ENCODE measurements at regions not wholly inside any gene's neighbourhood (a gene's known extent, or its start where the extent isn't known, plus 50 kb on each side); places are given as distances from the start of the nearest gene placed in this dataset.

GRCh38 chr4:159433337-159433736, 330.5 kb downstream of the RAPGEF2 start:
- Histone ChIP-seq H3K9ac (ENCODE audit: insufficient read length) (peak overlapping the region; percentile 95), H3K4me3 (peak overlapping the region; percentile 81), H3K36me3 (ENCODE audit: insufficient read depth, low read length) (peaks cover 12% of the 10 kb centered on the region), H3K27ac (peak overlapping the region; percentile 99), H3K9me3 (ENCODE audit: low read depth, low read length) (no peaks in the 10 kb centered on the region)
- TF ChIP-seq POLR2AphosphoS5 (IDR thresholded peaks at IDR 0.05; ENCODE audit: borderline replicate concordance, low read depth, low read length) = no peak
- no peak for TF ChIP-seq FOXP2 (optimal IDR thresholded peaks at IDR 0.05; ENCODE audit: control extremely low read depth, extremely low read length, insufficient read depth)
- TF ChIP-seq EZH2 (IDR thresholded peaks at IDR 0.05) = no peak
- no peak for DNase-seq (ENCODE audit: low read depth, low spot score)

- peak overlapping the region; percentile 99 for H3K27ac ChIP-seq
- DNase-seq (ENCODE audit: low read depth, low spot score) = peak; percentile 98
- H3K4me3 ChIP-seq = peak overlapping the region; percentile 81
- peak overlapping the region; percentile 95 for H3K9ac ChIP-seq (ENCODE audit: insufficient read length)
- H3K36me3 ChIP-seq (ENCODE audit: insufficient read depth, low read length) = peaks cover 21% of the 10 kb centered on the region
- TF ChIP-seq FOXP2 (optimal IDR thresholded peaks at IDR 0.05; ENCODE audit: control extremely low read depth, extremely low read length, insufficient read depth) (peak; percentile 75), EZH2 (IDR thresholded peaks at IDR 0.05) (no peak), POLR2AphosphoS5 (IDR thresholded peaks at IDR 0.05; ENCODE audit: borderline replicate concordance, low read depth, low read length) (no peak)
- H3K9me3 ChIP-seq (ENCODE audit: low read depth, low read length) = no peaks in the 10 kb centered on the region
Observed at GRCh38 chr4:159434114-159434870, 331.4 kb downstream of the RAPGEF2 start.

GRCh38 chr4:159434871-159435241, 332.0 kb downstream of the RAPGEF2 start:
- H3K27ac ChIP-seq = peak overlapping the region; percentile 99
- H3K36me3 ChIP-seq (ENCODE audit: insufficient read depth, low read length) = peaks cover 27% of the 10 kb centered on the region
- TF ChIP-seq EZH2 (IDR thresholded peaks at IDR 0.05) (no peak), FOXP2 (optimal IDR thresholded peaks at IDR 0.05; ENCODE audit: control extremely low read depth, extremely low read length, insufficient read depth) (no peak), POLR2AphosphoS5 (IDR thresholded peaks at IDR 0.05; ENCODE audit: borderline replicate concordance, low read depth, low read length) (peak; percentile 71)
- peak; percentile 69 for DNase-seq (ENCODE audit: low read depth, low spot score)
- peak overlapping the region; percentile 95 for H3K9ac ChIP-seq (ENCODE audit: insufficient read length)
- no peaks in the 10 kb centered on the region for H3K9me3 ChIP-seq (ENCODE audit: low read depth, low read length)
- H3K4me3 ChIP-seq = peak overlapping the region; percentile 81

GRCh38 chr4:159435561-159436023, 332.7 kb downstream of the RAPGEF2 start:
- Histone ChIP-seq H3K27ac (peak overlapping the region; percentile 99), H3K36me3 (ENCODE audit: insufficient read depth, low read length) (peaks cover 34% of the 10 kb centered on the region), H3K9me3 (ENCODE audit: low read depth, low read length) (no peaks in the 10 kb centered on the region), H3K4me3 (peak overlapping the region; percentile 81), H3K9ac (ENCODE audit: insufficient read length) (peak overlapping the region; percentile 95)
- TF ChIP-seq POLR2AphosphoS5 (IDR thresholded peaks at IDR 0.05; ENCODE audit: borderline replicate concordance, low read depth, low read length) (no peak), EZH2 (IDR thresholded peaks at IDR 0.05) (no peak), FOXP2 (optimal IDR thresholded peaks at IDR 0.05; ENCODE audit: control extremely low read depth, extremely low read length, insufficient read depth) (no peak)
- peak; percentile 67 for DNase-seq (ENCODE audit: low read depth, low spot score)

- Histone ChIP-seq H3K9ac (ENCODE audit: insufficient read length) (no peak overlapping the region), H3K4me3 (no peak overlapping the region), H3K9me3 (ENCODE audit: low read depth, low read length) (no peaks in the 10 kb centered on the region), H3K27ac (peak overlapping the region; percentile 14; the same call in 1 of the 2 replicates), H3K36me3 (ENCODE audit: insufficient read depth, low read length) (peaks cover 59% of the 10 kb centered on the region)
- DNase-seq (ENCODE audit: low read depth, low spot score) = no peak
- no peak for TF ChIP-seq FOXP2 (optimal IDR thresholded peaks at IDR 0.05; ENCODE audit: control extremely low read depth, extremely low read length, insufficient read depth)
- no peak for TF ChIP-seq EZH2 (IDR thresholded peaks at IDR 0.05)
Observed at GRCh38 chr4:159443975-159444374, 341.1 kb downstream of the RAPGEF2 start.

GRCh38 chr4:159444678-159445077, 341.8 kb downstream of the RAPGEF2 start:
- Histone ChIP-seq H3K9me3 (ENCODE audit: low read depth, low read length) (no peaks in the 10 kb centered on the region), H3K36me3 (ENCODE audit: insufficient read depth, low read length) (peaks cover 53% of the 10 kb centered on the region), H3K27ac (peak overlapping the region; percentile 52; the same call in 1 of the 2 replicates), H3K4me3 (no peak overlapping the region), H3K9ac (ENCODE audit: insufficient read length) (no peak overlapping the region)
- no peak for DNase-seq (ENCODE audit: low read depth, low spot score)
- no peak for TF ChIP-seq POLR2AphosphoS5 (IDR thresholded peaks at IDR 0.05; ENCODE audit: borderline replicate concordance, low read depth, low read length)
- TF ChIP-seq EZH2 (IDR thresholded peaks at IDR 0.05) = no peak
- no peak for TF ChIP-seq FOXP2 (optimal IDR thresholded peaks at IDR 0.05; ENCODE audit: control extremely low read depth, extremely low read length, insufficient read depth)

GRCh38 chr4:159445692-159446091, 342.8 kb downstream of the RAPGEF2 start:
- Histone ChIP-seq H3K4me3 (0 out of 2 replicates have a peak overlapping the region, but pooled peaks have one; percentile 9), H3K9me3 (ENCODE audit: low read depth, low read length) (no peaks in the 10 kb centered on the region), H3K27ac (peak overlapping the region; percentile 68), H3K9ac (ENCODE audit: insufficient read length) (peak overlapping the region; percentile 8), H3K36me3 (ENCODE audit: insufficient read depth, low read length) (peaks cover 43% of the 10 kb centered on the region)
- no peak for DNase-seq (ENCODE audit: low read depth, low spot score)
- TF ChIP-seq POLR2AphosphoS5 (IDR thresholded peaks at IDR 0.05; ENCODE audit: borderline replicate concordance, low read depth, low read length) = no peak
- TF ChIP-seq EZH2 (IDR thresholded peaks at IDR 0.05) = no peak
- no peak for TF ChIP-seq FOXP2 (optimal IDR thresholded peaks at IDR 0.05; ENCODE audit: control extremely low read depth, extremely low read length, insufficient read depth)

- peak overlapping the region; percentile 68 for H3K27ac ChIP-seq
- H3K36me3 ChIP-seq (ENCODE audit: insufficient read depth, low read length) = peaks cover 36% of the 10 kb centered on the region
- H3K9me3 ChIP-seq (ENCODE audit: low read depth, low read length) = no peaks in the 10 kb centered on the region
- TF ChIP-seq EZH2 (IDR thresholded peaks at IDR 0.05) = no peak
- H3K9ac ChIP-seq (ENCODE audit: insufficient read length) = no peak overlapping the region
- no peak for DNase-seq (ENCODE audit: low read depth, low spot score)
- H3K4me3 ChIP-seq = no peak overlapping the region
Observed at GRCh38 chr4:159446266-159446976, 343.5 kb downstream of the RAPGEF2 start.
